HG02943 (cell line): ENCODE measurements at regions not wholly inside any gene's neighbourhood (a gene's known extent, or its start where the extent isn't known, plus 50 kb on each side); places are given as distances from the start of the nearest gene placed in this dataset.
"Not testable (repeated sequence)": the region's sequence is repeated elsewhere in the genome, so short reads cannot be mapped to it uniquely, and the experiment has no call there.

Source experiments
- ATAC-seq: cut with Tn5 transposase; IDR thresholded peaks from one replicate; pipeline ENCODE4 v1.9.1; 2021; ENCODE audit warnings: mild to moderate bottlenecking, low read depth, moderate library complexity; ENCODE audit not compliant: unreplicated experiment

- no peak for ATAC-seq
These were observed 87.7 kb upstream of the NOX3 start for GRCh38 chr6:155543166-155543847.

GRCh38 chr6:155542036-155542435, 86.4 kb upstream of the NOX3 start:
- ATAC-seq: no peak

GRCh38 chr6:155538708-155539390, 83.2 kb upstream of the NOX3 start:
- ATAC-seq: no peak

- no peak for ATAC-seq
These were observed 79.0 kb upstream of the NOX3 start for GRCh38 chr6:155534678-155535077.

- no peak for ATAC-seq
These were observed 74.7 kb upstream of the NOX3 start for GRCh38 chr6:155530219-155530834.

GRCh38 chr6:155529814-155530213, 74.2 kb upstream of the NOX3 start:
- ATAC-seq: not testable (repeated sequence)

GRCh38 chr6:155528982-155529453, 73.4 kb upstream of the NOX3 start:
- ATAC-seq: no peak

- no peak for ATAC-seq
These were observed 72.7 kb upstream of the NOX3 start for GRCh38 chr6:155528335-155528734.

- no peak for ATAC-seq
These were observed 71.8 kb upstream of the NOX3 start for GRCh38 chr6:155527443-155527842.

- ATAC-seq: no peak
These were observed 68.4 kb upstream of the NOX3 start for GRCh38 chr6:155523821-155524651.

- no peak for ATAC-seq
These were observed 66.1 kb upstream of the NOX3 start for GRCh38 chr6:155521719-155522118.

- ATAC-seq: no peak
These were observed 64.4 kb upstream of the NOX3 start for GRCh38 chr6:155520078-155520477.

GRCh38 chr6:155519176-155519738, 63.6 kb upstream of the NOX3 start:
- no peak for ATAC-seq

- ATAC-seq: no peak
These were observed 61.7 kb upstream of the NOX3 start for GRCh38 chr6:155517294-155517693.

GRCh38 chr6:155510879-155511278, 55.2 kb upstream of the NOX3 start:
- ATAC-seq: no peak

GRCh38 chr6:155509743-155510475, 54.3 kb upstream of the NOX3 start:
- ATAC-seq: no peak

GRCh38 chr6:155505608-155505989, 50.0 kb upstream of the NOX3 start:
- ATAC-seq: no peak
